SK-N-SH treated with all-trans-retinoic acid at 6 μM for 48 hours (cell line): ENCODE measurements at regions not wholly inside any gene's neighbourhood (a gene's known extent, or its start where the extent isn't known, plus 50 kb on each side); places are given as distances from the start of the nearest gene placed in this dataset.

Experiments
- CREB5 ChIP-seq: fragments of 250-450 bp; sonication (Bioruptor Pico); IDR thresholded peaks from 2 replicates; pipeline ENCODE4 v1.5.1; 2020; ENCODE audit warnings: low read depth, mild to moderate bottlenecking, moderate library complexity
- CSDC2 ChIP-seq: fragments of 250-450 bp; sonication (Bioruptor Pico); IDR thresholded peaks from 2 replicates; pipeline ENCODE4 v1.5.0; 2020; ENCODE audit warnings: mild to moderate bottlenecking, moderate library complexity
- ESRRG ChIP-seq: fragments of 250-450 bp; sonication (Bioruptor Pico); IDR thresholded peaks from 2 replicates; pipeline ENCODE4 v1.6.1; 2021; ENCODE audit warnings: mild to moderate bottlenecking
- OSR1 ChIP-seq: fragments of 250-450 bp; sonication (Bioruptor Pico); IDR thresholded peaks from 2 replicates; pipeline ENCODE4 v1.8.0; 2022; ENCODE audit warnings: moderate library complexity, mild to moderate bottlenecking, inconsistent platforms
- PATZ1 ChIP-seq: fragments of 250-450 bp; sonication (Bioruptor Pico); IDR thresholded peaks from 2 replicates; pipeline ENCODE4 v1.8.0; 2020; ENCODE audit warnings: mild to moderate bottlenecking, moderate library complexity, borderline replicate concordance
- POU6F1 ChIP-seq: fragments of 250-450 bp; sonication (Bioruptor Pico); IDR thresholded peaks from 2 replicates; pipeline ENCODE4 v1.8.0; 2021; ENCODE audit warnings: low read depth, mild to moderate bottlenecking, moderate library complexity, borderline replicate concordance
- SNAI2 ChIP-seq: fragments of 250-450 bp; sonication (Bioruptor Pico); IDR thresholded peaks from 2 replicates; pipeline ENCODE4 v1.5.0; 2020; ENCODE audit warnings: mild to moderate bottlenecking, moderate library complexity
- TCF4 ChIP-seq: fragments of 250-450 bp; sonication (Bioruptor Pico); IDR thresholded peaks from 2 replicates; pipeline ENCODE4 v1.8.0; 2021; ENCODE audit warnings: mild to moderate bottlenecking, moderate library complexity, borderline replicate concordance
- ZFP3 ChIP-seq: fragments of 250-450 bp; sonication (Bioruptor Pico); IDR thresholded peaks from 2 replicates; pipeline ENCODE4 v1.5.0; 2020; ENCODE audit warnings: mild to moderate bottlenecking, moderate library complexity
- ZFP30 ChIP-seq: fragments of 450-650 bp; formaldehyde crosslinking; IDR thresholded peaks from 2 replicates; pipeline ENCODE4 v1.5.0; 2022; ENCODE audit warnings: mild to moderate bottlenecking, moderate library complexity
- TF ChIP-seq, protein P1 (sequence below): fragments of 250-450 bp; sonication (Bioruptor Pico); IDR thresholded peaks from 2 replicates; pipeline ENCODE4 v1.5.1; 2021; ENCODE audit warnings: mild to moderate bottlenecking, moderate library complexity

DNA sequence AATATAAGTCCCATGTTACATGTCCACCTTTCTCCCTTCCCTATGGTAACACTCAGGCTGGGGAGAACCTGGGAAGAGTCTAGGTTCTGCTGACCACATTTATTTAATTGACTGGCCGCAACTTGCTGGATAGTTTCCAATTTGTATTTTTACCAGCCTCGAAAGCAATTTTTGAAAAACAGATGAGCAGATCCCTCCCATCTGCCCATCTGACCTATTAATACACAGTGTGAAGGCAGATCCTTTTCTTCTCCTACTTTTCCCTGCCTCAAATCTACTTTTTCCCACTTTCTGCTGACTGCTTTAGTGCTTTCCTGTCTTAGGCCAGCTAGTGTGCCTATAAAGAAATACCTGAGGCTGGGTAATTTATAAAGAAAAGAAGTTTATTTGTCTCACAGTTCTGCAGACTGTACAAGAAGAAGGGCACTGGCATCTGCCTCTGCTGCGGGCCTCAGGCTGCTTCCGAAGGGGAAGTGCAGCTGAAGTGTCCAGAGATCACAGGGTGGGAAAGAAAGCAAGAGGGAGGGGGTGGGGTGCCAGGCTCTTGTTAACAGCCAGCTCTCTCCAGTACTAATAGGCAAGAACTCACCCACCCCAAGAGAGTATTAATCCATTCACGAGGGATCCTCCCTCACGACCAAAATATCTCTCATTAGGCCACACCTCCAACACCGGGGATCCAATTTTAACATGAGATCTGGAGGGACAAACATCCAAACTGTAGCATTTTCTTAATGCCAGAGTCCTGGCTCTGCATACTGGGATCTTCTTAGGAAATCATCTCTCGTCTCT is 336.0 kb upstream of the IGFBP3 start:
- TF ChIP-seq CREB5 (no peak), TCF4 (CRISPR knock-in tag) (no peak), PATZ1 (CRISPR knock-in tag) (no peak), SNAI2 (CRISPR knock-in tag) (no peak), ESRRG (CRISPR knock-in tag) (no peak), ZFP30 (CRISPR knock-in tag) (no peak), ZFP3 (no peak), OSR1 (CRISPR knock-in tag) (no peak), CSDC2 (CRISPR knock-in tag) (no peak), POU6F1 (CRISPR knock-in tag) (no peak)
- TF ChIP-seq, protein P1, sequence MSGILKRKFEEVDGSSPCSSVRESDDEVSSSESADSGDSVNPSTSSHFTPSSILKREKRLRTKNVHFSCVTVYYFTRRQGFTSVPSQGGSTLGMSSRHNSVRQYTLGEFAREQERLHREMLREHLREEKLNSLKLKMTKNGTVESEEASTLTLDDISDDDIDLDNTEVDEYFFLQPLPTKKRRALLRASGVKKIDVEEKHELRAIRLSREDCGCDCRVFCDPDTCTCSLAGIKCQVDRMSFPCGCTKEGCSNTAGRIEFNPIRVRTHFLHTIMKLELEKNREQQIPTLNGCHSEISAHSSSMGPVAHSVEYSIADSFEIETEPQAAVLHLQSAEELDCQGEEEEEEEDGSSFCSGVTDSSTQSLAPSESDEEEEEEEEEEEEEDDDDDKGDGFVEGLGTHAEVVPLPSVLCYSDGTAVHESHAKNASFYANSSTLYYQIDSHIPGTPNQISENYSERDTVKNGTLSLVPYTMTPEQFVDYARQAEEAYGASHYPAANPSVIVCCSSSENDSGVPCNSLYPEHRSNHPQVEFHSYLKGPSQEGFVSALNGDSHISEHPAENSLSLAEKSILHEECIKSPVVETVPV (CRISPR knock-in tag) = no peak
